ENCODE measurements at regions not wholly inside any gene's neighbourhood (a gene's known extent, or its start where the extent isn't known, plus 50 kb on each side); places are given as distances from the start of the nearest gene placed in this dataset.

DNA sequence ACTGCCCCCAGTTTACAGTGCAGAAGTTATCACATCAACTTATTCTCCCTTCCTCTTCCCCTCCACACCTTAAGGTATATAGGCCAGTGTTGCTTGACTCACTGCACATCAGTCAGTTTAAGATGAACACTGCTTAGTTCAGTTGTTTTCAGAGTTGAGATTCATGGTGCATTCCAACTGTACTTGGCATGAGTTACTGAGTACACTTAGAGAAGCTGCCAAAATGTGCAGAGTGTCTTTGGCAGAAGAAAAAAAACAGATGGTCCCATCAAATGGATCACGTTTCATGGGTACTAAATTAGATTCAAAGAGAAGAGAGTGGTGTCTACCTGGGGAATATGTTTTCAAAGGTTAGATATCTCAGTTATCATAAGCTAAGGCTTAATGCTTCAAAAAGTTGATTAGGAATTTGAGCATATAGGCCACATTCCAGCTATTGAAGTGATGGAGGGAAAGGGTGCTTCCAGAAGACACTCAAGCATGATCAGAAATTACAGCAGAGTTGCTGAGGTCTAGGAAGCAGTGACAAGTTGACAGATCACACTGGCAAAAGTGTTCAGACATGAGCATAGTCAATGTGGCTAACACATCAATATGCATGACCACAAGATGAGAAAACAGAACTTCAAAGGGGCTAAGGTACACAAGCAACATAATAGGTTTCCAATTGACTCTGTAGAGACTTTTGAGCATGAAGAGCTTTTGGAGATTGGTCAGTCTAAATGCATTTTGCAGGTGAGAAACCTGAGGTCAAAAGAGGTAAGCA is 579.2 kb upstream of the CELF2 start:
- no peak for DNase-seq (ENCODE audit: low spot score)

GRCh38 chr10:10456856-10457255 is 560.8 kb upstream of the CELF2 start:
- DNase-seq (ENCODE audit: low spot score) = no peak

DNA sequence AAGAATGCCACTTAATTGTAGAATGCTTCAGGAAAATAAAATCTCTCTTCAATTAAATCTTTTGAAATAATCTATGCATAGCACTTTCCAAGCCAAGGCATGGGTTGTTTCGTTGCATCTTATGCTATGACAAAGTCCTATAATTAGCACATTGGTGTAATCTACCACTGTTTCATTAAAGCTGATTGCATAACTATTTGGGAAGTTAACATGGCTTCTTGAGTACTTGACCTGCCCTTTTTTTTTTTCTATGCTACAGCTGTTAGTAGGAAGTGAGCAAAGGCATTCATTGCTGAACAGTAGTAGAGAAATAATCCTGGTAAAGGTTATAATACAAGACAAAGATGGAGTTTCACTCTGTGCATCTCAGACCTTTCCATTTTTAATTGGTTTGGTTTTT is 557.2 kb upstream of the CELF2 start:
- DNase-seq (ENCODE audit: low spot score) = no peak

DNA sequence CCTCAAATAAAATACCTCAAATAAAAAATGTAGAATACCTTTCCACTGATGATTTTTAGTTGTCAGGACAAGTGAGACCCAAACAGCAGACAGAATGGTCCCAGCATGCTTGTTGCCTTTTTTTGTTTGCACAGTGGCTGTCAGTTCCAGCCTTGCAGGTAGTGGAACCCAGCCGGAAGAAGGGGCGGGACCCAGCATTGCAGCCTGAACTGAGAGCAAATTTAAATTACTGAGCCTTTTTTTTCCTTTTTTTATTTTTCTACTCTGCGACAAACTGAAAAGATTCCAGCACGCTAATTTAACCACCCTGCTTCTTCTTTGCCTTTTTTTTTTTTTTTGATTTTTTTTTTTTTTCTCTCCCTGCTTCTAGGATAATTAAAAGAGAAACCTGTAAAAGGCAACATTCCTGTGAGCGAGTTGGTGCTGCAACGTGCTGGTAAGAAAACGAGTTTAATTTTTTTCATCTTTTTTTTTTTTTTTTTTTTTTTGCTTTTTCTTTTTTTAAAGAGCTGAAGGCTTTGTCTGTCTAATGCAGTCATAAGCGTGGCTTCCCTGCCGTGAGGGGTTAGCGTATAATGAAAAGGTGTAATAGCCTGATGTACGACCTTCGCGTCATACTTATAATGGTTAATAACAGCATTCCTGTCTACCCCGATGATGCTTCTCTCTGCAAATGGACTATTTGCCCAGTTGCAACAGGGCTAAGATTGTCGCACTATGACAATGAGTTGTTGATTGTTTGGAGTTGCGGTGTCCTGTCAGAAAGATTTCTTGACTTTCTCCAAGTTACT is 555.3 kb upstream of the CELF2 start:
- no peak for DNase-seq (ENCODE audit: low spot score)

- DNase-seq (ENCODE audit: low spot score) = no peak
These were observed 545.9 kb upstream of the CELF2 start for GRCh38 chr10:10471758-10472157.

DNA sequence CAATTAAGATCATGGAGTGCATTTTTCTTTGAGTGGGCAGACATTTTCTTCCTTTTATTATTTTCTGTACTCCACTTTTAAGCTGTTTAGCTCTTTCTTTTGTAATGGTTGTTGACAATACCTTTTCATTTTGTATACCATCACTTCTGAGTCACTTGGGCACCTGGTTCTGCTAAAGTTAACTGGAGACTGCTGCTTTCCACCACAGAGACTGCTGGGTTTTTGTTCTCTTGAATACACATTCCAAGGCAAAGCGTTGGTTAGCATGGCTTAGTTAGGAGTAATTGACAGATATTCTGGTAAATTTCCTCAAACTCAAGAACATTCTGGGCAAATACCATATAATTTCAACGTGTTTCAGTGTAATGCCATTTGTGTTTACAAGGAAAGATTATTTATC is 541.9 kb upstream of the CELF2 start:
- DNase-seq (ENCODE audit: low spot score) = no peak

- no peak for DNase-seq (ENCODE audit: low spot score)
These were observed 539.8 kb upstream of the CELF2 start for GRCh38 chr10:10477844-10478243.

GRCh38 chr10:10479465-10479864 is 538.2 kb upstream of the CELF2 start:
- no peak for DNase-seq (ENCODE audit: low spot score)

DNA sequence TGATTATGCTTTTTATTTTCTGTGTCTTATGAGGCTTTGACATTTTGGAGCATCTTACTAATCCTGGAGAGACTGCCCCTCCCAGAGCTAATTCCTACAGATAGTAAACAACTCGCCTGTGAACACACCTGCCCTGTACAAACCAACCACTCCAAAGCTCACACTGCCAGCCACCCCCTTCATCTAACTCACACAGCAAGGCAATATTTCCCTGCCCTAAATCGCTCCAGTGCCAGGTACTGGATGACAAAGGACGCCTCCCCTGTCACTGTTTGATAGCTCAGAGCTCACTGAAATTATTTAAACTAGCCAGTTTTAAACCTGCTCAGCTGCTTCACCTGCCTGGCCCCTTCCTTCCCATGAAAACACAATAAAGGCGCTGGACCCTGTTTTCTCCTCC is 535.1 kb upstream of the CELF2 start:
- DNase-seq (ENCODE audit: low spot score) = no peak

GRCh38 chr10:10489076-10489475 is 528.6 kb upstream of the CELF2 start:
- DNase-seq (ENCODE audit: low spot score) = no peak

DNA sequence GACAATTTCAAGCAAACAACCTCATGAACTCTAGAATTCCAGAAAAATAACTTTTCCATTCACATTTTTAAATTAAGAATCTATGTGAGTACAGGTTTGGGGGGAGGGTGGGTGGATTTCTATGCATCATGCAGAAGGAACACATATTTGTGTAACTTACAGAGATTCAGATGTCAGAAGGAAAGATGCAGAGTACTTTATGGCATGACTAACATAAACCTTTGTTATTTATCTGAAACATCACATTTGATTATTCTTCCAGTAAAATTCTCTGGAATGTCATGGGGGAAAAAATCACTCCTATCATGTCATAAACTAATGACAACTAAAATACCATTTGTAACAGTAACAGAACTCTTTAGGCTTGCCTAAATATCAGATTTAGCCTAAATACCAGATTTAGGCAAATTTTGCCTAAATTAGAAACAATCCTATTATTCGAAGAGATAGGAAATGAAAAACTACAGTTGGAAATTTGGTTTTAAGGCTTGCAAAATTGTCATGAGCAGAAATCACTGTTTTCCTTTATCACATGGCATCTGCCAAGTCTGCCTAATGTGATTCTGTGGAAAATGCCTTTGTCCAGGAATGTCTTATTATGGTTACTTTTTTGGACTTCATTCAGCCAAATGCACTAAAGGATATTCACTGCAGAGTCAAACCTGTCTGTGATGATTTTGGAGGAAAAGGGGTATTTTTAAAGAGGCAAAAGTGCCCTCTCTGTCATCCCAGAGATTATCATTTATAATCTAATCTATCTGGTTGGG is 527.7 kb upstream of the CELF2 start:
- DNase-seq (ENCODE audit: low spot score) = no peak

GRCh38 chr10:10490581-10490980 is 527.1 kb upstream of the CELF2 start:
- DNase-seq (ENCODE audit: low spot score) = no peak

DNA sequence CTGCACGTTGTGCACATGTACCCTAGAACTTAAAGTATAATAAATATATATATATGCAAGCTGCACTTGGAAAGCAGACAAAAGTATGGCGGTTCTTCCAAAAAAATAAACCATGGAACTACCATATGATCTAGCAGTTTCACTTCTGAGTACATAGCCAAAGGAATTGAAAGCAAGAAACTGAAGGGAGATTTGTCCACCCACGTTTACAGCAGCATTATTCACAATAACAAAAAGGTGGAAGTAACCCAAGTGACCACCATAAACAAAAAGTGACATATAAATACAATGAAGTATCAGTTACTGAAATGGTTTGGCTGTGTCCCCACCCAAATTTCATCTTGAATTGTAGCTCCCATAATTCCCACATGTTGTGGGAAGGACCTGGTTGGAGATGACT is 525.3 kb upstream of the CELF2 start:
- no peak for DNase-seq (ENCODE audit: low spot score)

- DNase-seq (ENCODE audit: low spot score) = no peak
These were observed 523.8 kb upstream of the CELF2 start for GRCh38 chr10:10493833-10494232.

DNA sequence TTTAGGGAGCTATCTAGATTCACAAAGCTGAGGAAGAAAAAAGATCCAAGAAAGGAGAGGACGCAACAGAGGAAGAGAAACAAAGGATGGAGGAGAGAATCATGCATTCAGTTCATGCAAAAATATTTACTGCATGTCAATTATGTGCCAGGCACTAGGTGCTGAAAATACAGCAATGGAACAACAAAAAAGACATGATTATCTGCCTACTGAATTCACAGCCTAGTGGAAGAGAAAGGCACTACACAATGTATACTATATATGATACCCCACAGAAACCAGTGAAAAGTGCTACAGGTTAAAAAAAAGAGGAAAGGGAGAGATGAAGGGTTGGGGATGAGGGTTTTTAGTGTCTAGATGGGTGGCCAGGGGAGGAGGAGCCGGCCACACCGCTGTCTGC is 520.4 kb upstream of the CELF2 start:
- DNase-seq (ENCODE audit: low spot score) = no peak

DNA sequence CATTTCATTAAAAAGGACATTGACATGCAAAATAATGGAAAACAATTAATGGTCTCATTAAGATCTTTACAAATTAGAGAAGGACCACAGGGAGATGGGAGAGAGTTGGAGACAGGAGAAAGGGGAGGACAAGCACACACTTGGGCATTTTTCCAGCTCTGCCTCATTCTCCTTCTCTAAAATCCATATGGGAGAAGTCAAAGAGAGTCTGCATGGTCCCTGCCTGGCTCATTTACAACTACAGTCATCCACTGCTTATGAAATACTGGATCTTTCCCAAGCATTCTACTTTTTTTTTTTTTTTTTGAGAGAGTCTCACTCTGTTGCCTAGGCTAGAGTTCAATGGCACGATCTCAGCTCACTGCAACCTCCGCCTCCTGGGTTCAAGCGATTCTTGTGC is 518.9 kb upstream of the CELF2 start:
- DNase-seq (ENCODE audit: low spot score) = no peak

DNA sequence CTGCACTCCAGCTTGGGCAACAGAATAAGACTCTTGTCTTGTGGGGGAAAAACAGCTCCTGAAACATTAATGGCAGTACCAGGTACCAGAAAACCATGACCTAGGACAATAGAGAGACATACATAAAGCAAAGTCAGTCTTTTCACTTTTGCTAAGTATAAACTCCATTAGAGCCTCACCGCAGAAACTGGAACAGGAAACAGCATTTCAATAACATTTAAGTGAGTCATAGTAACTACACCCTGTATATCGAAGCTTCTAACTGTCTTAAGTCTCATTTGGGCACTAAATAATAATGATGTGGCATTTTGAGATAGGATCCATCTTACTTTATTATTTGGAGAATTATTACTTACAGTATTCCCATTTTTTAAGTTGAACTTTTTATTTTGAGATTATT is 517.8 kb upstream of the CELF2 start:
- no peak for DNase-seq (ENCODE audit: low spot score)

GRCh38 chr10:10500937-10501336 is 516.7 kb upstream of the CELF2 start:
- no peak for DNase-seq (ENCODE audit: low spot score)

- no peak for DNase-seq (ENCODE audit: low spot score)
These were observed 513.9 kb upstream of the CELF2 start for GRCh38 chr10:10503772-10504171.

GRCh38 chr10:10508211-10508610 is 509.5 kb upstream of the CELF2 start:
- DNase-seq (ENCODE audit: low spot score) = no peak

DNA sequence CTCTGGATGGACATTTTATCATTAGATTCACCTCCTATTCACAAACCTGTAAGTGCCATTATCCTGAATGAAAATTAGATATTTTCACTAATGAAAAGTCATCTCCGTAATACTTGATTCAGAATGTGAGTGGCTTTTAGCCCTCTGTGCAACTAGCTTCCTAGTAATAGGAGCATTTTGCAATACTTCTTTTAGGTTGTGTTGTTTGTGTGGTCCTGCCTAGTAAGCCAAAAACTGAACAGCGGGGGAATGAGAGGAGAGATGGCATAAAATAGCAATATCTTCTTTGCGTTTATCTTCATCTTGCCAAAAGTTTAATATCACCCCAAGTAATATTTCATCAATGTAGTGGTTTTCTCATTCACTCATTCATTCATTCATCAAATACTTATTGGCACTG is 507.5 kb upstream of the CELF2 start:
- no peak for DNase-seq (ENCODE audit: low spot score)

GRCh38 chr10:10513067-10513466 is 504.6 kb upstream of the CELF2 start:
- DNase-seq (ENCODE audit: low spot score) = no peak

- no peak for DNase-seq (ENCODE audit: low spot score)
These were observed 503.8 kb upstream of the CELF2 start for GRCh38 chr10:10513898-10514297.
